Right atrium auricular region (tissue), 2 donors: ENCODE measurements at regions not wholly inside any gene's neighbourhood (a gene's known extent, or its start where the extent isn't known, plus 50 kb on each side); places are given as distances from the start of the nearest gene placed in this dataset.

Experiments used
- DNase-seq: peaks from one replicate; pipeline ENCODE4 v3.0.0-alpha.2; 2019; ENCODE audit warnings: low spot score
- H3K27ac ChIP-seq, 2 donors: fragments of 200-600 bp; sonication (generic); 1 replicate in 1 of 2; 2 replicates in 1 of 2; pipeline ENCODE4 v1.5.1; 2016 to 2019
- H3K27me3 ChIP-seq, 2 donors: fragments of 200-600 bp; sonication (generic); one replicate each; pipeline versions ENCODE4 v1.5.1 to v1.6.0; 2017 to 2019
- H3K36me3 ChIP-seq: fragments of 200-600 bp; sonication (generic); one replicate; pipeline ENCODE4 v1.5.1; 2016
- H3K4me1 ChIP-seq, 2 donors: fragments of 200-600 bp; sonication (generic); one replicate each; pipeline versions ENCODE4 v1.5.1 to v1.6.0; 2017 to 2019
- H3K4me3 ChIP-seq, 2 donors: fragments of 200-600 bp; sonication (generic); 1 replicate in 1 of 2; 2 replicates in 1 of 2; pipeline ENCODE4 v1.5.1; 2017 to 2019; ENCODE audit warnings: mild to moderate bottlenecking in 1 of 2, moderate library complexity in 1 of 2
- H3K9me3 ChIP-seq, 2 donors: fragments of 200-600 bp; sonication (generic); one replicate each; pipeline ENCODE4 v1.5.1; 2019
- TF ChIP-seq, protein P1 (sequence below), 2 donors: fragments of 200-600 bp; sonication (generic); IDR thresholded peaks; one replicate each; pipeline ENCODE4 v1.5.1; 2019; ENCODE audit warnings: antibody characterized with exemption in 2 of 2

DNA sequence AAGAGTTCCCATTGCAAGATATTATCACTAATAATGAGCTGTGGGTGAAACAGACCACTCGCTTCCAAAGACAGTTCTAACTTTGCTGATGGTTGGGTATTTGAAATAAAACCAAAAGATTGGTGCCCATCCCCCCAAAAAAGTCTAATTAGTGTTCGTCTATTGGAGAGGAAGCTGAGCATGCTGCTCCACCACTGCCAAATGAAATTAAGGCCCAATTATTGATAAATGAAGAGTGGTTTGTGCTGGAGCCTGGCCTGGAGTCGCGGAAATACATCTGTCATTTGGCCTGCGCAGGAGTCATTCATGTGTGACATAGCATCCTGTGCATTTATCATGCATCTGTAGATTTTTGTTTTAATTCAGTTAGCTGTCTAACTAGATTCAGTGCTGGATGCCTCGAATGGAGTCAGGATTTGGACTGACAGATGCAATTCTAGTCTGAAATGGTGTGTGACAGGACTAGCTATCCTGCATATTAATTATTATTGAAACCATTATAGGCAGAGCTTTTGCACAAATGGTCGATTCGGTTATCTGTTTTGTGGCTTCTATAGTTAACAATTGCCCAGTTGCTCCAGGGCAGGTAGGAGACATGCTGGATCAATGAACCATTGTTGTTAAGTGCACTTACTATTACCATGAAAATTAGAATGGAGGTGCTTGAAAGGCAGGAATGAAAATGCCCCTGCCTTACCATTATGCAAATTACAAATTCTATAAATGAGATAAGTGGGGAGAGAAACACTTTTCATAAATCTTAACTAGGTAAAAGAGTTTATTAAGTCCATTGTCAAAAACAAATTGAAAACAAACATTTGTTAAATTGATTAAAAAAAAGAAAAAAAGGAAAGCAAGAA, 450.4 kb upstream of the TCF4 start:
- no peak overlapping the region for H3K4me3 ChIP-seq
- no peaks in the 10 kb centered on the region for H3K9me3 ChIP-seq
- no peaks in the 10 kb centered on the region for H3K27me3 ChIP-seq
- no peaks in the 10 kb centered on the region for H3K36me3 ChIP-seq
- no peak for DNase-seq
- TF ChIP-seq, protein P1, sequence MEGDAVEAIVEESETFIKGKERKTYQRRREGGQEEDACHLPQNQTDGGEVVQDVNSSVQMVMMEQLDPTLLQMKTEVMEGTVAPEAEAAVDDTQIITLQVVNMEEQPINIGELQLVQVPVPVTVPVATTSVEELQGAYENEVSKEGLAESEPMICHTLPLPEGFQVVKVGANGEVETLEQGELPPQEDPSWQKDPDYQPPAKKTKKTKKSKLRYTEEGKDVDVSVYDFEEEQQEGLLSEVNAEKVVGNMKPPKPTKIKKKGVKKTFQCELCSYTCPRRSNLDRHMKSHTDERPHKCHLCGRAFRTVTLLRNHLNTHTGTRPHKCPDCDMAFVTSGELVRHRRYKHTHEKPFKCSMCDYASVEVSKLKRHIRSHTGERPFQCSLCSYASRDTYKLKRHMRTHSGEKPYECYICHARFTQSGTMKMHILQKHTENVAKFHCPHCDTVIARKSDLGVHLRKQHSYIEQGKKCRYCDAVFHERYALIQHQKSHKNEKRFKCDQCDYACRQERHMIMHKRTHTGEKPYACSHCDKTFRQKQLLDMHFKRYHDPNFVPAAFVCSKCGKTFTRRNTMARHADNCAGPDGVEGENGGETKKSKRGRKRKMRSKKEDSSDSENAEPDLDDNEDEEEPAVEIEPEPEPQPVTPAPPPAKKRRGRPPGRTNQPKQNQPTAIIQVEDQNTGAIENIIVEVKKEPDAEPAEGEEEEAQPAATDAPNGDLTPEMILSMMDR (IDR thresholded peaks at IDR 0.05), result no peak
- no peaks in the 10 kb centered on the region for H3K4me1 ChIP-seq
- no peak overlapping the region for H3K27ac ChIP-seq

DNA sequence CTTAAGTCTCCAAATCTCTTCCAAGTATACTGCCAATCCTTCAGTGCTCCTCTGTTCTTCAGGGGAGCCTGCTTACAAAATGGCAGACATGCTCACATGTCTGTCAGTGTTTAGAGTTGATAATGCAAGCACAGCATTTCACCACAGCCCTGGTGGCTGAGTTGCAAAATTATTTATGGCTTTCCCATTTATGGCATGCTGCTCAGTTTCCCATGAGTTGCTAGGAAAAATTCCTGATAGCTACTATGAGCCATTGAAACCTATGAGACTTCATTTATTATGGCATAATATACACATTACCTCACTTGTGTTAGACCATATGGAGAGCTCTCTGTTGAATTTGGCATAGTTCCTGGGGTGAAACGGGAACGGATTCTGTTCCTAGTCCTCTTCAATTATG, 448.7 kb upstream of the TCF4 start:
- no peak overlapping the region for H3K27ac ChIP-seq
- DNase-seq, result no peak
- H3K36me3 ChIP-seq, result no peaks in the 10 kb centered on the region
- H3K4me3 ChIP-seq, result no peak overlapping the region
- H3K27me3 ChIP-seq, result no peaks in the 10 kb centered on the region
- TF ChIP-seq, protein P1 (IDR thresholded peaks at IDR 0.05), result no peak
- no peaks in the 10 kb centered on the region for H3K4me1 ChIP-seq
- H3K9me3 ChIP-seq, result no peaks in the 10 kb centered on the region

DNA sequence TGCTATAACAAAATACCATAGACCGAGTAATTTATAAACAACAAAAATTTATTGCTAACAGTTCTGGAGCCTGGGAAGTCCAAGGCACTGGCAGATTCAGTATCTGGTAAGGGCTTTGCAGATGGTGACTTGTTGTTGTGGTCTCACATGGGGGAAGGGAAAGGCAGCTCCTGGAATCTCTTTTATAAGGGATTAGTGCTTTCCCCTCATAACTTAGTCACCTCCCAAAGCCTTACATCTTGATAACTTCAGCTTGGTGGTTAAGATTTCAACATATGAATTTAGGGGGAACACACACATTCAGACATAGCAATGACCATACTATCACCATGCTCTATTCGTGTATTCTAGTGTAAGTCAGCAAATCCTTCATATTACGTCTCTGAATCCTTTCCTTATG, 447.6 kb upstream of the TCF4 start:
- no peak for DNase-seq
- no peaks in the 10 kb centered on the region for H3K36me3 ChIP-seq
- H3K27ac ChIP-seq, result no peak overlapping the region
- H3K4me1 ChIP-seq, result no peaks in the 10 kb centered on the region
- H3K27me3 ChIP-seq, result no peaks in the 10 kb centered on the region
- H3K9me3 ChIP-seq, result no peaks in the 10 kb centered on the region
- TF ChIP-seq, protein P1 (IDR thresholded peaks at IDR 0.05), result no peak
- H3K4me3 ChIP-seq, result no peak overlapping the region

DNA sequence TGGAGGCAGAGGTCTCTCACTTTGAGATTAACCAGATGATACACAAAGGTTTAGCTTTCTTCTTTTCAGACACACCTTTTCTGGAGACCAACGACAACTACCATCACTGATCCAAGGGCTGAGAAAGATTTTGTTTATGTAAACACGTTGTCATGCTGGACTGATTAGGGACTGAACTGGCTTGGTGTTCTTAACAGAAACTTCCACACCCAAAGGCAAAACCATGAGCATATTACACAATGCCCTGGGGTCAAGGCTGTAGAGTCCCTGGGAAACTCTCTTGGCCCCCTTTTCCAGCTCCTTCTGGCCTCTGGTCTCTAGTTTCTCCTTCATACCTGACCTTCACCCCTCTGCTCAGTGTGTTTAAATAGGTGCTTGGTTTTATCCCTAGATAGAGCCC, 447.0 kb upstream of the TCF4 start:
- Histone ChIP-seq H3K9me3 (no peaks in the 10 kb centered on the region), H3K27ac (no peak overlapping the region), H3K4me3 (no peak overlapping the region), H3K4me1 (no peaks in the 10 kb centered on the region), H3K36me3 (no peaks in the 10 kb centered on the region), H3K27me3 (no peaks in the 10 kb centered on the region)
- TF ChIP-seq, protein P1 (IDR thresholded peaks at IDR 0.05), result no peak
- DNase-seq, result no peak

DNA sequence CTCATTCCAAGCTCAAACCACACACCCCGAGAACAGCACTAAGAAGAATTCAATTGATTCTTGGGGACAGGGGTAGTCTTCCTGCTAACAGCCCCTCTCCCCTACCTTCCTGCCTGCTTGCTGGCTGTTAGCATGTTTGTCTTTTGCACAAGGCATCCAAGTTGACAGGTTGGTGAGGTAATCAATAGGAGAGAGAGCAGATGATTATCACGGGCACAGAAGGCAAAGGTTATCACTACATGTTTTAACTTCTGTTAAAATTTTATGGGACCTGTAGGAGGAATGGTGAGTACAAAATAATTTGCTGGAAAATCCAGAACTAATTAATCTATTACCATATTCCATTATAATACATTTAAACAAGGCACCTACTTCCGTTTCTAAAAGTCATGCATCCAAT, 442.1 kb upstream of the TCF4 start:
- Histone ChIP-seq H3K4me3 (no peak overlapping the region), H3K36me3 (no peaks in the 10 kb centered on the region), H3K27ac (no peak overlapping the region), H3K9me3 (no peaks in the 10 kb centered on the region), H3K4me1 (peaks cover 0 to 4% of the 10 kb centered on the region in 2 donors), H3K27me3 (no peaks in the 10 kb centered on the region)
- TF ChIP-seq, protein P1 (IDR thresholded peaks at IDR 0.05), result no peak
- no peak for DNase-seq

DNA sequence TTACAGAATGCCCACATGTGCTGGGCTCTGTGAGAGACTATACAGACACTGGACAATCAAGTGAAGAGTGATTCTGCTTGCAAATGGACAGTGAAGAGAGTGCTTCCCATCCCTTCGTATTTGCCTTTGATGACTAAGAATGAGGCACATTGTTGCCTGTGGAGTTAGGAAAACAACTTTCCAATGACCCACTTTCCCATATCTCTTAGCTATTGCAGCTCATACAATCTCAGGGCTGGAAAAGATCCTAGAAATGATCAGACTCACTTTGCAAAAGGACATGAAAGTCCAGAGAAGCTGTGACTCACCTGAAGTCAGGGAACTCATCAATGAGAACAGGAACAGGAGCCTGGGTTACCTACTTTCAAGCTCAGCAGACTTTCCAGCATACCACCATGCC, 440.5 kb upstream of the TCF4 start:
- Histone ChIP-seq H3K4me1 (peaks cover 0 to 4% of the 10 kb centered on the region in 2 donors), H3K4me3 (no peak overlapping the region), H3K36me3 (no peaks in the 10 kb centered on the region), H3K9me3 (no peaks in the 10 kb centered on the region), H3K27me3 (no peaks in the 10 kb centered on the region), H3K27ac (no peak overlapping the region)
- TF ChIP-seq, protein P1 (IDR thresholded peaks at IDR 0.05), result no peak
- no peak for DNase-seq
